Urothelium cell line (cell line): ENCODE measurements at regions not wholly inside any gene's neighbourhood (a gene's known extent, or its start where the extent isn't known, plus 50 kb on each side); places are given as distances from the start of the nearest gene placed in this dataset.

Experiments used
- DNase-seq: peaks from one replicate; pipeline ENCODE4 v3.0.0; 2011; ENCODE audit warnings: low spot score, mixed read lengths
- FAIRE-seq: peaks from 2 replicates; lab custom pipeline; 2011; peaks lifted over from hg19 to GRCh38; lab: Jason Lieb, UNC

DNA sequence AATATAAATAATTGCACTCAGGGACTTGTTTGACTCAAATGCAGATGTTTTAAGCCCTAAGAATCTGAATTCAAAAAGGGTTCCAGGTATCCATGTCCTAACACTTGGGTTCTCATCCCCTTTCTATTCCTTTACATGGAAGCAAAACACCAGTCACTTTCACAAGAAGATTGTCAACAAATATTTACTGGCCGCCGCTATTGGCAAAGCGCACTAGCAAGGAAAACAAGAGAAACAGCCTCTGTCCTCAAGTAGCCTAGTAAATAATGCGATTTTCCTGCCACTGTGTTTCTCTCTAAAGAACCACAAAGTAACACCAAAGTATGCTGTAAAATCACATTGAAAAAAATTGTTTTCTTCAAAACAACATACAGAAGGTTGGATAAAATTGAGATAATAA lies 66.7 kb upstream of the EZH2 start:
- FAIRE-seq: no peak

DNA sequence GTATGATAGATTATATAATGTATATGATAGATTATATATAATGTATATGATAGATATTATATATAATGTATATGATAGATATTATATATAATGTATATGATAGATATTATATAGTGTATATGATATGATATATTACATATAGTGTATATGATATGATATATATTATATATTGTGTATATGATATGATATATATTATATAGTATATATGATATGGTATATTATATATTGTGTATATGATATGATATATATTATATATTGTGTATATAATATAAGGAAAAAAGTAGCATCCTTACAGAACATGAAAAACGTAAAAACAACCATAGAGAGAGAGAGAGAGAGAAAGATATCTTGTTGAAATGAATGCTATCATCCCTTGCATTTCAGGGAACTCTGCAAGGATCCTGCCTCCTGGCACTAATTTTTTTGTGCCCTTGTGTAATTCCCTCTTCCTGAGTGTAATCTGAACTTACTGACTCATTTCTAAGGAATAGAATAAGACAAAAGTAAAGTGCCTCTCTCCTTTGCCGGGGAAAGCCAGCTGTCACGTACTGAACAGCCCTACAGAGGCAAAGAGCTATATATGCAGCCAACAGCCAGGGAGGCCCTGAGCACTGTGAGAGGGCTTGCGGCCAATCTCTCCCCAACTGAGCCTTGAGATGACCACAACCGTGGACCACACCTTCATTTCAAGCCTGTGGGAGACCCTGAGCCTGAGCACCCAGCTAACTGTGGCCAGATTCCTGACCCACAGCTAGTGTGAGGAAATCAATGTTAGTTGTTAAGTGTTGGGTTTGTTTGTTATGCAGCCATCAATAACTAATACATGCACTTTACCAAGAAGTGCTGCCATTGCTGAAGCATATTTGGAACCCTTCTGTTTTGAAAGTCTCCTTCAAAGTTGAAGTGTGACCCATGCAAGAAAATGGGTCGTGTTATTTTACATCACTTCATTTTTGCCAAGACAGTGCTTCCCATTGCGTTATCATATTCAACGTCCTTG lies 61.1 kb upstream of the EZH2 start:
- FAIRE-seq (no peak), DNase-seq (no peak)

More for the DNA sequence above, 66.7 kb upstream of the EZH2 start:
- no peak for DNase-seq

DNA sequence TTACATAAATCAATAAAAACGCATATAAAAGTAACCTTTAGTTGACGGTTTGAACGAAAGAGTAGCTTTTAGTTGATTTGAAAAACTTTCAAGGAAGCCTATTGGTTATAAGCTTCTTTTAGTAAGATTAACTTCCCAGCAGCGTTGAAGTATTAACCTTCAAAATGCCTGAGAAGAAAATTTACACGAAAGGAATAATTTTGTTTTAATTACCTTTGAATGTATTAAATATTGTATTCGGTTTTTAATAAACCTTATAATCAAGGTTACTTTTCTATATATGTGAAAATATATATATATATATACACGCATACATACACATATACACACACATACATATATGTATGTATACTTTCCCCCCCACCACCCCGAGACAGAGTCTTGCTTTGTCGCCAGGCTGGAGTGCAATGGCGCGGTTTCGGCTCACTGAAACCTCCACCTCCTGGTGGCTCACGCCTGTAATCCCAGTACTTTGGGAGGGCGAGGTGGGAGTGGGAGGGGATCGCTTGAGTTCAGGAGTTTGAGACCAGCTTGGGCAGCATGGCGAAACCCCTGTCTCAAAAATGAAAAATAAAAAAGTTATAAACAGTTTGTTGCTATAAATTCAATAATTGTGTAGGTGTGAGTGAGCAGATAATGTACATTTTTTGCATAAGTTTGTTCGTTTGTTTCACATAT lies 57.6 kb upstream of the EZH2 start:
- no peak for FAIRE-seq
- no peak for DNase-seq

DNA sequence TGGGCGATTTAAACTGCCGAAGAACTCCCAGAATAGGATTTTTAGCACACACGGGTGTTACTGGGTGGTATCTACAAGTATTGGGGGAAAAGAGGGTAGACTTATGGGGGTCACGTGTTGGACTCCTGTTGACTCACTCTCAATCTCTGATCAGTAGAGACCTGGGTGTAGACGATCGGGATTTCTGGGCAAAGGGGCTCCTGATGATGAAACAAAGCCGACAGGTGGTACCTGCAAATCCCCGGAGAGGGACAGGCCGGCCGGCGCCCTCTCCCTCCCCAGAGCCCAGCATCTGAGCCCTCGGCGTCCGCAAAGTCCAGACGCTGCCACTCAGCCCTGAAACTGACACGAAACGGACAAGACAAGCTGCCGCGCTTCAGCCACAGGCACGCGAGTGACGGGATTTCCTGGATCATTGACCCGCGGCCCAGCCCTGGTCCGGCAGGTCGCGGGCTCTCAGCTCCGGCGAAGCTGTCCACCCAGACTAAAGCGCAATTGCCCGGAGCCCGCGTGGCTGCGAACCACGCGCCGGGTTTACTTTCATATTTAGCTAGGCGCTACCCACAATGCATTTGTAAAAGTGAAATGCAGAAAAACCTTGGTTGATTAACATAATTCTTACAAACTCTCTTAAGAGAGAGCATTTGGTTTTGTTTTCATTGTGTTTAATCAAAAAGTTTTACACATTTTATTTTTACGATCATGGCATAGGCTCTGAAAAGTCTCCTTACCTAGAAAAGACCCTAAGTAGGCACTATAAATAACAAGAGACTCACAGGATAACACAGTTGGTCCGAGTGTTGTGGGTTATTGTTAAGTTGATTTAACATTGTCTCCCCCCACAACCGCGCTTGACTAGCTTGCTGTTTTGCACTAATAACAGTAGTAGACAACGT lies 56.9 kb upstream of the EZH2 start:
- FAIRE-seq: no peak
- peak; percentile 18 for DNase-seq

DNA sequence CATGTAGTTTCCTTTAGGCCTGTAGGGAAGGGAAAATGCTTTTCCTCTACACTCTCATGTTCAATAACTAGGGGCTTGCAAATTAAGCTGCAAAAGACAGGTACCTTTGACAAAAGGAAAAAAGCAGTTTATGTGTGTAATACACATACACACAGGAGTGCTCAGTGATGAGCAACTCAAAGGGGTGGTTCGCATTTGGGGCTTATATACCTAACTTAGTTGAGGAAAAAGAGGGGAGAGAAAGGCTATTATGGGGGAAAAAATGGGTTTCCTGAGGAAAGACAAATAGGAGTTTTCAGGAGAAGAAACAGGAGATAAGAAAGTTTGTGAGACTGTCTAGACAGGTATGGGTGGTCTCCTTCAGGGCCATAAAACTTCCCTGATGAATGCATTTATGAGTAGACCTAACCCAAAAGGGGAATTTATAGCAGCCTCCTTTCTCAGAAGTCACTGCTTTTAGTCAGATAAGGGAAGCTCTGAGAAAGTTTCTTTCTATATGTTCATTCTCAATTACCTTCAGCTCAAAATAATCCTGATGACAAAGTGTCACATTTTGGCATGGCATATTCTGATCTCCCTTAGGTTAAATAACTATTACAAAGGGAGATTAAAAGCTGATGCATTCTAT lies 55.2 kb upstream of the EZH2 start:
- FAIRE-seq (no peak), DNase-seq (no peak)

DNA sequence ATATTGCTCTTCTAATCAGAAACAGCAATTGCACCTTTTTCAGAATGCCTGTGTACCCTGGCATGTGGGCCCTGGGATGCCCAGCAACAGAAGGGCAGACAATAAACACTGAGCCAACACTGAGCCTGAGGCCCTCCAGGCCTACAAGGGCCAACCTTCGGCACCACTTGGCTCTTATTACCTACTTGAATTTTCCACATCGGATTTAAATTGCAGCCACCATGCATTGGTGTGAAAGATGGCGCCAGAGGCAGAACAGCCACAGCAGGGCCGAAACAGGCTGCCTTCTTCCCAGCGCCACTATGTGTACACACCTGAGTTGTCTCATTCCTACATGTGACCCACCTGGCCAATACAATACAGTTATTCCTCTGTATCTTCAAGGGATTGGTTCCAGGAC lies 51.4 kb upstream of the EZH2 start:
- DNase-seq: no peak
- FAIRE-seq: no peak
